KMS-11 (cell line): ENCODE measurements at regions not wholly inside any gene's neighbourhood (a gene's known extent, or its start where the extent isn't known, plus 50 kb on each side); places are given as distances from the start of the nearest gene placed in this dataset.

Source experiments
- H2AFZ ChIP-seq: fragments of 200-600 bp; sonication (generic); 2 replicates; pipeline ENCODE4 v1.6.1; 2016; ENCODE audit warnings: antibody characterized with exemption, mixed run types, low read depth
- H3K27ac ChIP-seq: fragments of 200-600 bp; sonication (generic); 2 replicates; pipeline ENCODE4 v1.6.1; 2016; ENCODE audit warnings: mild to moderate bottlenecking, mixed run types
- H3K27me3 ChIP-seq: fragments of 200-600 bp; sonication (generic); 2 replicates; pipeline ENCODE4 v1.6.1; 2017; ENCODE audit warnings: mild to moderate bottlenecking, low read depth, mixed run types, moderate library complexity; ENCODE audit not compliant: insufficient read depth
- H3K36me3 ChIP-seq: fragments of 200-600 bp; sonication (generic); 2 replicates; pipeline ENCODE4 v1.6.1; 2017; ENCODE audit warnings: mild to moderate bottlenecking, mixed run types; ENCODE audit not compliant: insufficient read depth
- H3K4me1 ChIP-seq: fragments of 200-600 bp; sonication (generic); 2 replicates; pipeline ENCODE4 v1.6.1; 2016; ENCODE audit warnings: mild to moderate bottlenecking, low read depth, mixed run types; ENCODE audit not compliant: poor library complexity, severe bottlenecking
- H3K4me2 ChIP-seq: fragments of 200-600 bp; sonication (generic); 2 replicates; pipeline ENCODE4 v1.7.0; 2016; ENCODE audit warnings: mild to moderate bottlenecking, mixed run types
- H3K4me3 ChIP-seq: fragments of 200-600 bp; sonication (generic); IDR thresholded peaks from 2 replicates; pipeline ENCODE4 v1.6.1; 2017; ENCODE audit warnings: low read depth, low read length, mixed read lengths; ENCODE audit not compliant: insufficient read depth
- H3K79me2 ChIP-seq: fragments of 200-600 bp; sonication (generic); 2 replicates; pipeline ENCODE4 v1.6.1; 2016; ENCODE audit warnings: low read depth, mixed run types; ENCODE audit not compliant: insufficient read depth
- H3K9ac ChIP-seq: fragments of 200-600 bp; sonication (generic); 2 replicates; pipeline ENCODE4 v1.6.1; 2016; ENCODE audit warnings: mild to moderate bottlenecking, mixed run types
- H4K20me1 ChIP-seq: fragments of 200-600 bp; sonication (generic); 2 replicates; pipeline ENCODE4 v1.6.1; 2016; ENCODE audit warnings: mild to moderate bottlenecking, mixed run types; ENCODE audit not compliant: insufficient read depth
- CTCF ChIP-seq: fragments of 200-600 bp; sonication (generic); conservative IDR thresholded peaks from 2 replicates; pipeline ENCODE4 v1.6.1; 2017; ENCODE audit warnings: low read depth, mild to moderate bottlenecking, antibody characterized with exemption, low read length, moderate library complexity, mixed read lengths

GRCh38 chr19:32238076-32238475 lies 107.3 kb upstream of the ZNF507 start:
- H4K20me1 ChIP-seq = no peaks in the 10 kb centered on the region
- no peaks in the 10 kb centered on the region for H3K27me3 ChIP-seq
- no peaks in the 10 kb centered on the region for H3K4me1 ChIP-seq
- H3K4me2 ChIP-seq = no peak overlapping the region
- H3K9ac ChIP-seq = no peak overlapping the region
- TF ChIP-seq CTCF = no peak
- H3K79me2 ChIP-seq = no peaks in the 10 kb centered on the region
- no peak overlapping the region for H3K27ac ChIP-seq
- no peaks in the 10 kb centered on the region for H3K36me3 ChIP-seq
- H3K4me3 ChIP-seq = no peak overlapping the region
- H2AFZ ChIP-seq = no peak overlapping the region

GRCh38 chr19:32240316-32240715 lies 105.1 kb upstream of the ZNF507 start:
- Histone ChIP-seq H3K9ac (no peak overlapping the region), H3K79me2 (no peaks in the 10 kb centered on the region), H2AFZ (no peak overlapping the region), H3K4me2 (no peak overlapping the region), H3K27me3 (no peaks in the 10 kb centered on the region), H4K20me1 (no peaks in the 10 kb centered on the region), H3K36me3 (no peaks in the 10 kb centered on the region), H3K4me3 (no peak overlapping the region), H3K27ac (no peak overlapping the region), H3K4me1 (no peaks in the 10 kb centered on the region)
- no peak for TF ChIP-seq CTCF

GRCh38 chr19:32241306-32241705 lies 104.1 kb upstream of the ZNF507 start:
- no peak overlapping the region for H3K4me2 ChIP-seq
- no peak overlapping the region for H3K9ac ChIP-seq
- no peak for TF ChIP-seq CTCF
- no peak overlapping the region for H2AFZ ChIP-seq
- H3K27ac ChIP-seq = no peak overlapping the region
- no peaks in the 10 kb centered on the region for H3K79me2 ChIP-seq
- no peaks in the 10 kb centered on the region for H3K27me3 ChIP-seq
- no peaks in the 10 kb centered on the region for H3K36me3 ChIP-seq
- no peaks in the 10 kb centered on the region for H4K20me1 ChIP-seq
- H3K4me1 ChIP-seq = no peaks in the 10 kb centered on the region
- no peak overlapping the region for H3K4me3 ChIP-seq

- H3K4me3 ChIP-seq = no peak overlapping the region
- H3K9ac ChIP-seq = no peak overlapping the region
- H3K4me1 ChIP-seq = no peaks in the 10 kb centered on the region
- TF ChIP-seq CTCF = no peak
- H4K20me1 ChIP-seq = no peaks in the 10 kb centered on the region
- no peaks in the 10 kb centered on the region for H3K79me2 ChIP-seq
- no peak overlapping the region for H3K4me2 ChIP-seq
- no peak overlapping the region for H2AFZ ChIP-seq
- H3K27ac ChIP-seq = no peak overlapping the region
- no peaks in the 10 kb centered on the region for H3K27me3 ChIP-seq
- H3K36me3 ChIP-seq = no peaks in the 10 kb centered on the region
These were observed 103.3 kb upstream of the ZNF507 start for GRCh38 chr19:32241932-32242710.
